ENCODE measurements at regions not wholly inside any gene's neighbourhood (a gene's known extent, or its start where the extent isn't known, plus 50 kb on each side); places are given as distances from the start of the nearest gene placed in this dataset.
A peak's percentile ranks its signal among the peaks of the same experiment; 100 is the strongest.
"Not testable (repeated sequence)": the region's sequence is repeated elsewhere in the genome, so short reads cannot be mapped to it uniquely, and the experiment has no call there.

- FAIRE-seq (no peak), DNase-seq (ENCODE audit: low read depth in 1 of 2, low spot score in 1 of 2) (no peak), ATAC-seq (no peak)
- Histone ChIP-seq H3K27ac (no peak overlapping the region), H3K4me2 (no peak overlapping the region), H3K9me3 (no peaks in the 10 kb centered on the region), H3K4me3 (no peak overlapping the region), H3K4me1 (no peaks in the 10 kb centered on the region)
- WGBS (ENCODE audit: missing lambda C conversion rate), result 60% methylated on average over 3 of the region's 3 CpGs
- CTCF ChIA-PET, result interaction anchor here (0.9 kb wide), 1 partner anchor 10 kb away, joined by 3 read pairs; no protein-coding TSS in a partner anchor
- no peak for TF ChIP-seq KDM1A (IDR thresholded peaks at IDR 0.05; ENCODE audit: low read depth)
- no peak for TF ChIP-seq CHD4 (IDR thresholded peaks at IDR 0.05; ENCODE audit: borderline replicate concordance)
- TF ChIP-seq E2F6 (IDR thresholded peaks at IDR 0.05; ENCODE audit: borderline replicate concordance, low read depth), result no peak
- POLR2A ChIA-PET, result no interaction called here
These were observed 236.9 kb upstream of the PRKX start for GRCh38 chrX:3950373-3950772.

DNA sequence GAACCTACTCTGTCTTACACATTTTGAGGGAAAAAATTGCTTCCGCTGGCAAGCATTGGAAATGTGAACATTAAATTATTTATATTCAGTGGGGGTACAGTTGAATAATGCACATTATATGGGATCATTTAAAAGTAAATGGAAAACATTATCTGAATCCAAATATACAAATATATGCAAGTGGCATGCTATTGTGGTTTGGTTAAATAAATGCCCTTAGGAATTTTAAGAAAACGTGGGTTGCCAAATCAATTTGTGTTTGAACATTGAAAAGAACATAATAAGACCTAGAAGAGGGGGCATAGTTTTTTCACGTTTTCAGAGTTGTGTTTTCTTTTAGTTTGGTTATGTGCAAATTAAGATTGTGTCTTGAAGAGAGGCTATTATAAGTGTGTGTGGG lies 230.5 kb upstream of the PRKX start:
- TF ChIP-seq RFX5 (IDR thresholded peaks at IDR 0.05) (no peak), JUNB (IDR thresholded peaks at IDR 0.05) (no peak), RNF2 (IDR thresholded peaks at IDR 0.05; ENCODE audit: borderline replicate concordance, low read depth) (no peak), KDM5A (IDR thresholded peaks at IDR 0.05) (no peak), CHD2 (IDR thresholded peaks at IDR 0.05; ENCODE audit: low read length, partially characterized antibody) (no peak), SMC3 (IDR thresholded peaks at IDR 0.05) (no peak), MAX (IDR thresholded peaks at IDR 0.05) (no peak)
- ChIA-PET POLR2A (no interaction called here), CTCF (no interaction called here)
- FAIRE-seq (peak; percentile 63), DNase-seq (ENCODE audit: low read depth in 1 of 2, low spot score in 1 of 2) (no peak), ATAC-seq (no peak)
- Histone ChIP-seq H3K27ac (no peak overlapping the region), H3K4me2 (no peak overlapping the region), H3K4me3 (no peak overlapping the region), H3K4me1 (no peaks in the 10 kb centered on the region), H3K9me3 (no peaks in the 10 kb centered on the region)
- WGBS (ENCODE audit: missing lambda C conversion rate), result 34% methylated on average over 3 of the region's 3 CpGs

DNA sequence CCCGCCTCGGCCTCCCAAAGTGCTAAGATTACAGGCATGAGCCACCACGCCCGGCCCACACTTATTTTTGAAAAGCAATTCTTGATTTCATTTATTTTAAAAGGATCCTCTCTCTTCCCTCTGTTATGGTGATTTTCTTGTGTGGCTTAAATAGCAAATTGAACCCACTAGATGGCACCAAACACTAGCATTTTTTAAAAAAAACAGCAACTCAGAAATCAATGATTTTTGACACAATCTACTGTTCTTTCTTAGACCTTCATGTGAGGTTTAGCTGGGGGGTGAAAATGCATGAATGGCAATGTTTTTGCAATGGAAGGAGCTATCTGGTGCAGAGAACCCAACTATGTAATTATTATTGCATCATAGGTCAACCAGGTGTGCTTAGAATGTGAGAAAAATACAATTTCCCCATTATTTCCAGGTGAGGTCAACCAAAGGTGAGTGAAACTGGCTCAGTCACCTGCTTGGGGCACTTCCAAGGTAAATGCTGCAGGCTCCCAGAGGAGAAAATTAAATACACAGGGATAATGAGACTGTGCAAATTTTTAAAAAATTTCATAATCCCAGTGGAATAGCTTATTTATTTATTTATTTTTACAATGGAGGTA lies 226.7 kb upstream of the PRKX start:
- H3K9me3 ChIP-seq, result no peaks in the 10 kb centered on the region
- TF ChIP-seq RAD21 (conservative IDR thresholded peaks at IDR 0.05 in 1 of 2, IDR thresholded peaks at IDR 0.05 in 1 of 2), result peak; percentile 56 to 60
- no peak for TF ChIP-seq NFE2L2 (conservative IDR thresholded peaks at IDR 0.05; ENCODE audit: low read length)
- TF ChIP-seq CHD2 (IDR thresholded peaks at IDR 0.05; ENCODE audit: low read length, partially characterized antibody), result no peak
- no peak for TF ChIP-seq ZFP36 (IDR thresholded peaks at IDR 0.05; ENCODE audit: borderline replicate concordance, partially characterized antibody)
- TF ChIP-seq CTCF (IDR thresholded peaks at IDR 0.05), result peak; percentile 56
- peak; percentile 24; the same call in 1 of the 3 replicates for TF ChIP-seq SMC3 (IDR thresholded peaks at IDR 0.05)
- WGBS (ENCODE audit: missing lambda C conversion rate), result 0% methylated on average over 4 of the region's 4 CpGs
- H3K4me2 ChIP-seq, result peak overlapping the region; percentile 72
- 0 out of 3 replicates have a peak overlapping the region, but pooled peaks have one; percentile 20 for H3K4me3 ChIP-seq
- CTCF ChIA-PET, result interaction anchor here (0.6 to 1.0 kb wide), 4 partner anchors 10 to 470 kb away, joined by 3 to 5 read pairs (median 3); no protein-coding TSS in a partner anchor
- peak in 1 of 2 experiments; percentile 11 for DNase-seq (ENCODE audit: low read depth in 1 of 2, low spot score in 1 of 2)
- no peak overlapping the region for H3K27ac ChIP-seq
- no peak for FAIRE-seq
- POLR2A ChIA-PET, result no interaction called here
- ATAC-seq, result peak in 1 of 2 experiments; percentile 58; a peak in 3 of 6 replicates
- no peaks in the 10 kb centered on the region for H3K4me1 ChIP-seq

DNA sequence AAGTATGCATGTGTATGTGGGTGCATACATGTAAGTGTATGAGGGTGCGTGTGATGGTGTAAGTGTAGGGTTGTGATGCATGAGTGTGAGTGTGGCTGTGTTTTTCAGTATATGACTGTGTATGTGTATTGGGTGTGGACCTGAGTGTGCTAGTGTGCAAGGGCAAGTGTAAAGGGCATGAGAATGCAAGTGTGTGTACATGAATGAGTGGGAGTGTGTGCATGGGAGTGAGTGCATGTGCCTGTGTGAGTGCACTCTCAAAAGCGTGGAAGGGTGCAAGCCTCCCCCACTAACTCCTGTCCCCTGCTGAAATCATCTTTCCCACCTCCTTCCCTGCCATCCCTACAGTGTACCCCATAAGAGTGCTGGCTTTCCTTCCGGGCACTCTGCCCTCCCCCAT lies 225.1 kb upstream of the PRKX start:
- H3K9me3 ChIP-seq, result no peaks in the 10 kb centered on the region
- POLR2A ChIA-PET, result no interaction called here
- no peaks in the 10 kb centered on the region for H3K4me1 ChIP-seq
- H3K27ac ChIP-seq, result no peak overlapping the region
- TF ChIP-seq CBX8 (IDR thresholded peaks at IDR 0.05) (no peak), MAZ (IDR thresholded peaks at IDR 0.05; ENCODE audit: borderline replicate concordance, low read depth, low read length) (no peak), ZFP36 (IDR thresholded peaks at IDR 0.05; ENCODE audit: borderline replicate concordance, partially characterized antibody) (no peak)
- 49% methylated on average over 2 of the region's 3 CpGs for WGBS (ENCODE audit: missing lambda C conversion rate)
- H3K4me3 ChIP-seq, result no peak overlapping the region
- CTCF ChIA-PET, result no interaction called here
- no peak for FAIRE-seq
- no peak for DNase-seq (ENCODE audit: low read depth in 1 of 2, low spot score in 1 of 2)
- ATAC-seq, result no peak
- H3K4me2 ChIP-seq, result no peak overlapping the region

DNA sequence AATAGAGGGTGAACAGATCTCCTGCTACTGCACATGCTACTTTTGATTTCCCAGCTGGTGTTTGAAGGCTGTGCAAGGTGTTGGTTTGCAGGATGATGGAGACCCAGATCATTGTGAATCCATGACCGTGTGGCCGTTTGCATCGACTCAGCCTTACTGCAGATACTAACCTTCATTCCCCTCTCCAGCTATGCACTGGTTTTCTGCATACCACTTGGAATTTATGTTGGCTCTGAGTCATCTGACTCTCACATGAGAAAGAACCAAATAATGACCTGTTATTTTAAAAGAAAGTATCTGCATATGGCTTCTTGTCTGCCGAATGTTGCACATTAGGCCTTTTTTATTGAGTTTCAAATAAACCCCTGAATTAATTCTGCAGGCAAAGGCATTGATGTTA lies 221.7 kb upstream of the PRKX start:
- H3K4me2 ChIP-seq; H3K9me3 ChIP-seq; H3K27ac ChIP-seq; POLR2A ChIA-PET; FAIRE-seq; H3K4me1 ChIP-seq; ATAC-seq; CTCF ChIA-PET; DNase-seq (ENCODE audit: low read depth in 1 of 2, low spot score in 1 of 2); H3K4me3 ChIP-seq: not testable (repeated sequence)
- WGBS (ENCODE audit: missing lambda C conversion rate), result no CpG with 5 or more reads among the region's 4 CpGs

DNA sequence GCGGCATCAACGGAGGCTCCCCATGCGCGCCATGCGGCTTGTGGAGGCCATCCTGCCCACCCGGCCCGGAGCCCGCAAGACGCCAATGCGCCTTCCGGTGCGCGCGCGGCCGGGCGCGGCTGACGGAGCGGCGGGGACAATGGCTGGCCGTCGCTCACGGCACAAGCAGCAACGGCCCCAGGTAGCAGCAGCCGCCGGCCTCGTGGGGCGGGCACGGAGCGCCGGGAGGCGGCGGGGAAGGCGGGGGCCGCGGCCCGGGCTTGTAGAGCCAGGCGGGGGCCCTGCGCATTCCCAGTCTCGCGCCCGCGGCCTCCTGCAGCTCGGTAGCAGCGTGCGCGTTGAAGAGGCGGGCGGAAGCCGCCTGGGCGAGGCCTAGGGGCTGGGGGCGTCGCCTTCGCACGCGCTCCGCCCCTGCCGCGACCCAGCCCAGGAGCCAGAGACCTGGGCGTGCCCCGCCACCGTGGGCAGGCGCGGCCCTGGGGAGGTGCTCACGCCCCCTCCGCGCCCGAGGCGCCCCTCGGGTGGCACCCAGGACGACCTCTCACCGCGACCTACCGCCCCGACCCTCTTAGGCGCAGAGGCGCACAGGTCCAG lies 207.1 kb upstream of the PRKX start:
- FAIRE-seq; H3K4me2 ChIP-seq; H3K4me1 ChIP-seq; H3K27ac ChIP-seq; H3K9me3 ChIP-seq; H3K4me3 ChIP-seq; POLR2A ChIA-PET; CTCF ChIA-PET; DNase-seq (ENCODE audit: low read depth in 1 of 2, low spot score in 1 of 2): not testable (repeated sequence)
- ATAC-seq, result peak; percentile 97 to 98
- no CpG with 5 or more reads among the region's 78 CpGs for WGBS (ENCODE audit: missing lambda C conversion rate)

- FAIRE-seq; POLR2A ChIA-PET; DNase-seq (ENCODE audit: low read depth in 1 of 2, low spot score in 1 of 2): not testable (repeated sequence)
These were observed 206.4 kb upstream of the PRKX start for GRCh38 chrX:3919668-3920423.

More at GRCh38 chrX:3919668-3920423, 206.4 kb upstream of the PRKX start:
- H3K4me3 ChIP-seq, H3K4me1 ChIP-seq, H3K4me2 ChIP-seq, H3K27ac ChIP-seq, CTCF ChIA-PET, H3K9me3 ChIP-seq: not testable (repeated sequence)
- peak; percentile 63 to 73 for ATAC-seq
- WGBS (ENCODE audit: missing lambda C conversion rate), result no CpG with 5 or more reads among the region's 79 CpGs

All from A549 (cell line).